NAMALWA (cell line): ENCODE measurements at regions not wholly inside any gene's neighbourhood (a gene's known extent, or its start where the extent isn't known, plus 50 kb on each side); places are given as distances from the start of the nearest gene placed in this dataset.
"Not testable (repeated sequence)": the region's sequence is repeated elsewhere in the genome, so short reads cannot be mapped to it uniquely, and the experiment has no call there.

Experiments
- DNase-seq: peaks from one replicate; pipeline ENCODE4 v3.0.0-alpha.2; 2015; ENCODE audit warnings: low spot score

- DNase-seq: peak; percentile 37
Observed at GRCh38 chr10:11667756-11668155, 56.3 kb upstream of the USP6NL start.

- DNase-seq: peak; percentile 75
Observed at GRCh38 chr10:11663763-11664555, 52.5 kb upstream of the USP6NL start.

GRCh38 chr10:11663126-11663515 is 51.7 kb upstream of the USP6NL start:
- not testable (repeated sequence) for DNase-seq

- no peak for DNase-seq
Observed at GRCh38 chr10:11661441-11661840, 50.0 kb upstream of the USP6NL start.
